HG03060 (cell line): ENCODE measurements at regions not wholly inside any gene's neighbourhood (a gene's known extent, or its start where the extent isn't known, plus 50 kb on each side); places are given as distances from the start of the nearest gene placed in this dataset.

Experiments used
- ATAC-seq: cut with Tn5 transposase; IDR thresholded peaks from one replicate; pipeline ENCODE4 v1.9.1; 2021; ENCODE audit warnings: low read depth, moderate number of reproducible peaks; ENCODE audit not compliant: unreplicated experiment

DNA sequence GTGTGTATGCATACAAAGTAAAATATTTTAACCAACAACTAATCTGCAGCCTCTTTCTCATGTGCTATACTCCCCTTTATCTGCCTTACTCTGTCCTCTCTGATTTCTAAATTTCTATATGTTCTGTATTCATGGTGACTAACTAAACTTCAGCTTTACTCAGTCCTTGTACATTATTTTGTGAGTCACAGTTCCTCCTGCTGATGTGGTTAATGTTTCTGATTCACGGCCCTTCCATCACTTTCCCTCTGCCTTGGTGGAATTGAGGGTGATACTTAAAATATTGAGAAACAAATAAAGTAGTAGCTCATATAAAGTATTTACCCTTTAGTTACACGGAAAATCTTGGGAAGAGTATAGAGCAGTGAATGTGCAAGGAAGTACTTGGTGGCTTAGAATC, 899.1 kb upstream of the ZWINT start:
- ATAC-seq = no peak

DNA sequence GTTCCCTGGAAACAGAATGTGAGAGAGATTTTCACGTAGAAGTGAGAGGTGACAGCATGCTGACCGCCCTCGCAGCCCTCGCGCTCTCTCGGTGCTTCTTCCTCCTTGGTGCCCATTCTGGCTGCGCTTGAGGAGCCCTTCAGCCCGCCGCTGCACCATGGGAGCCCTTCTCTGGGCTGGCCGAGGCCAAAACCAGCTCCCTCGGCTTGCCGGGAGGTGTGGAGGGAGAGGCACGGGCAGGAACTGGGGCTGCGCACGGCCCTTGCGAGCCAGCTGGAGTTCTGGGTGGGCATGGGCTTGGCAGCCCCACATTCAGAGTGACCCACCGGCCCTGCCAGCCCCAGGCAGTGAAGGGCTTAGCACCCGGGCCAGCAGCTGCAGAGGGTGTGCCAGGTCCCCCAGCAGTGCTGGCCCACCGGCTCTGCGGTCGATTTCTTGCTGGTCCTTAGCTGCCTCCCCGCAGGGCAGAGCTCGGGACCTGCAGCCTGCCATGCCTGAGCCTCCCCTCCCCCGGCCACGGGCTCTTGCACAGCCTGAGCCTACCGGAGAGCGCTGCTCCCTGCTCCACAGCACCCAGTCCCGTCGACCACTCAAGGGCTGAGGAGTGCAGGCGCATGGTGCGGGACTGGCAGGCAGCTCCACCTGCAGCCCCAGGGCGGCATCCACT, 888.7 kb upstream of the ZWINT start:
- ATAC-seq = no peak

DNA sequence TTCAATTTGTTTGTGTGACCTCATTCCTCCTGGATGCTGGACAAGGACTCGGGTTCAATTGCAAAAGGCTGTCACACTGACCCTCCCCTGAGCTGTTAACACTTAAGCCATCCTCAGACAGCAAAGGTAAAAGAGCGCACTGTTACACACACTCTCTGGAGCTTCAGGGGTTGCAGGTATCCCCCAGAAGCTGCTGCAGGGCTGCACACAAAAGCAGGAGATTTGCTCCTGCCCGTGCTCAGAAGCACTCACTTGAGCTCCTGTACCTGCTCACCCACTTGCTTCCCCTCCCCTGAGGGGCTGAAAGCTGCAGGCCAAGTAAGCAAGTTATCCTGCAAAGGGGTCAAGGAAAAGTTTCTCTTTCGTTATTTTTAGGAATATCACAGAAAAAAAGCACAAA, 886.2 kb upstream of the ZWINT start:
- no peak for ATAC-seq

DNA sequence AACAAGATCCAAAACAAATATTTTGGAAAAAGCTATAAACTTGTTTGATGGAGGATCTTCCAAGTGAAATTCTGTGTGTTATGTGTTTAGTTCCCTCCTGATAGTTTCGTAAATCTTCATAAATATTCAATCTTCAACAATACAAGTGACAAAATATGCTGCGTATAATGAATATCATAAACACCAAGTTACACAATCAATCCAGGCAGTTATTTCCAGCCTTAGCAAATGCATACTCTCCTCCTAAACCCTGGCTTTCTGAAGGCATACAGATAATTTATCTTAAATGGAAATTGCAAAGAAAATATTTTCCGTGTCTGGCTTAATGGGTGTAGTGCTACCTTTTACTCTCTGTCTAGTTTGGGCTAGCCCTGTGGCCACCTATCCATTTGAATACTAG, 864.9 kb upstream of the ZWINT start:
- no peak for ATAC-seq

DNA sequence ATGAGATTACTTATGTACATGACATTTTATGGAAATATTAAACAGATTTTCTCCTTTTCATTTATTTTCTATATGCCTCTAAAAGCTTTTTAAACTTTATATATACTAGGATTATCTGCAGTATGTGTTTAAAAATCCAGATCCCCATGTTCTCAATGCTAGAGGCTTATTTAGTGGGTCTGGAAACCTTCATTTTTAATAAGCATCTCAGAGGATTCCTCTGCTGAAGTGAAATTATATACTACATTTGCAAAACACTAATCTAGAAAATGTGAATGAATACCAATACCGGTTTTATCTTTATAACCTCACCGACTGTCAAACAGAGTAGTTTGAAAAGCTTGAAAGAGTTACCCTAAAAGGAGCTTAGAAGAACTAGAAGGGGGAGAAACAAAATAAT, 863.8 kb upstream of the ZWINT start:
- ATAC-seq = no peak

DNA sequence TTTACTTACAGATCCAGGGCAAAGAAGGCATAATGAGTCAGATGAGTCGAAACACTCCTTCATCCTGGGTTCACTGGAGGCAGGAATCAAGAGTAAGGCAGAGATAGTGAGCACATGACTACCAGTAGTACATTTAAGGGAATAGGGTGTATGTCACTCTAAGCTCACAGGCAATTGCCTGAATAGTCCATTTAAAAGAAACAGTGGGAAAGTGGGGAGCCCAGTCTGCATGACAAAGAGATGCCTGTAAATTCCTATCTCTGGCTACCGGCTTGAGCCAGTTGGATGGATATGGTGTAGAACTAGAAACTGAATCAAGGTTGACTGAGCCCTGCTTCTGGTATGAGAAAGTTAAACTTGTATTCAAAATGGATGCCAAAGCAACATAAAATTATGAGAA, 861.5 kb upstream of the ZWINT start:
- ATAC-seq = no peak

DNA sequence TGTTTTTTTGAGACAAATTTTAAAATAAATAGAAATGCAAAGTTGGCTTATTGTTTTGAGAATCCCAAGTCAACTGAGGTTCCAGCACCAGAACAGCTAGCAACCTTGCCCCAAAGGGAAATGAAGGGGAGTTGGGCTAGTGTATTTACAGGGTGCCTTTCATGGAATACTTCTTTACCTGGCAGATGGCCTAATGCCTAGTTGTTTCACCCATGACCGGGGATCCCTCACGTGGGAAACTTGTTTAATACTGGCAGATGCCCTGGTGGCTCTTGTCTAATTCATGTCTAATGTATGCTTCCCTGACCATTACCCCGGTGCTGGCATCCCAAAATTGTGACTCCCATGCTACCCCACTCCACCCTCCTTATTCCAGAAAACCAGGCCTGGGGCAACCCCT, 861.1 kb upstream of the ZWINT start:
- ATAC-seq = no peak

DNA sequence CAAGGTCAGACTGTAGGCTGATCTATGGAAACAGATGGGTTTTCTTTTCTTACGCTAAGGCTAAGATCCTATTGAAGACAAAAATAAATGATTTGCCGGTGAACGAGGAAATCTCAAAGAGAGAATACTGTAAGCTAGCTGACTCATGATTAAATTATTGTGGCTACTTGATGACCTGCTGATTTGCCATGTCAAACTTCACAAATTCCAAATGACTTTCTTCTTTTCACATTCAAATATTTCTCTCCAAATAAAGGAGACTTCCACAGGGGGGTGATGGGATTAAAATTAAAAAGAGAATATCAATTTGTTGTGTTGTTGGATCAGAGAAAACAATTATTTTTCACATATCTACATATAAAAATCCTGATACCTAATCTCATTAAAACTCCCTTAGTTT, 860.6 kb upstream of the ZWINT start:
- no peak for ATAC-seq

DNA sequence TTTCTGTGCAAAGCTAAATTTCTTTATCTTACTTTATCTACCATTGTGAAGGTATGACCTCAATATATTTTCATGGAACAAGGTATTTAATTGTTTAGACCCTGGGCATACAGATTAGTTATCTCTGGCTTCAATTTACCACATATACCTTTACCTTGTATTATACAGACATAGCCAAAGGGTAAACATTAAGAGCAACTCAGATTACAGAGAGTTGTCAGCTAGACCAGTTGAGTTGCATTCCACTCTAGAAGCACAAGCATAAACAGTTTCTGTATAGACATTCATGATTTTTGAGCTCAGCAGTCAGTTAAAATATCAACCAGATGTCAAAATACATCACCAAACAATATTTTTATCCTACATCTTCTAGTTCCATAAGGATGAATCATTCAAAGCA, 857.3 kb upstream of the ZWINT start:
- no peak for ATAC-seq

DNA sequence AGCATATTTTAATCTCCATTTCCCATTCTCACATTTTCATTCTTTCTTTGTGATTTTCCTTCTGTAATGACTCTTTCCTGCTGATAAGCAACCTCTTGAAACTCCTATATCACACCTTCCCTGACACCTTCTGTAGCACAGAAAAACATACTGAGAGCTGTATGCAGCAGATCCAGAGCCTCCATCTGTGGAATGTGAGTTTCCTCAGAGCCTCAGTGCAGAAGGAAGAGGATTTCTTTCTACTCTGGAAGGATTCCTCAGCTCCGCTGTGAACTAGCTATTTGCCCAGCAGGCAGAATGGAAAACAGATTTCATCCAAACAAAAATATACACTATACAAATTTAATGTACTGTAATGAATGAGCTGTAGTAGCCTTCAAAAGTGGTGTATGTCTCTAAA, 841.3 kb upstream of the ZWINT start:
- no peak for ATAC-seq

DNA sequence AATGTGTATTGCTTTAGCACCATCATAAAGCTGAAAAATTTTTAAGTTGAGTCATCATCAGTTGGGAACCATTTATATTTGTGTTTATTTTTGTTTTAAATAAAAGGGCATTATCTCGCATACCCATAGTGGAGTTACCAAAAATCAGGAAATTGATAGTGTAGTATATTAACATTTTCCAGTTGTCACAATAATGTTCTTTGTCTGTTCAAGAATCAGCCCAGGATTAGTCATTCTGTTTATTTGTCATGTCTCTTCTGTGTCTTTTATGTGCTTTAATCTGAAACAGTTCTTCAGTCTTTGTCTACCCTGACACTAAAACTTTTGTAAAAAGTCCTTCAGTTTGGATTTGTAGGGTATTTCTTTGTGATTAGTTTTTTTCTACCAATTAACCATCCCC, 827.8 kb upstream of the ZWINT start:
- no peak for ATAC-seq

DNA sequence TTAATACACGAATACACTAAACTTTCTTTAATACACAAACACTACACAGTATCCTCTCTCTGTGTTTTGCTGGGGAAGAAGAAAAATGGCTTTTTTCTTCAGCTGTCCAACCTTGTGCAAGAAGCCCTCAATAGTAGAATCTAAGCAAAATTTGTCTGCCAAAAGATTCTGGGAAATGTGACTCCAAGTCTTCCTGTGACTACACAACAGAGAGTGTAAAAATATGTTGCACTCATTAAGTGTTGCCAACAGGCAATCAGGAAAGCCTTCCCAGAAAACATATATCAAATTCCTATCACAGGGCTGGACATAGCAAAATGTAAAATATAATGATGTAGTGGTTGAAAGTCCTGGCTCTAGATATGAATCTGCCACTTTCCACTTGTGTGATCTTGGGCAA, 825.1 kb upstream of the ZWINT start:
- no peak for ATAC-seq

DNA sequence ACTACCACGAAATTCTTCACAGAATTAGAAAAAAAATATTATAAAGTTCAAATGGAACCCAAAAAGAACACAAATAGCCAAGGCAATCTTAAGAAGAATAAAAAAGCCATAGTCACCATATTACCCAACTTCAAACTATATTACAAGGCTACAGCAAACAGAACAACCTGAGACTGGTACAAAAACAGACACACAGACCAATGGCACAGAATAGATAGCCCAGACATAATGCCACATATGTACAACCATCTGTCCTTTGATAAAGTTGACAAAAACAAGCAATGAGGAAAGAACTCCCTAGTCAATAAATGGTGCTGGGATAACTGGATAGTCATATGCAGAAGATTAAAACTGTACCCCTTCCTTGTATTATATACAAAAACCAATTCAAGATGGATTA, 808.5 kb upstream of the ZWINT start:
- no peak for ATAC-seq

DNA sequence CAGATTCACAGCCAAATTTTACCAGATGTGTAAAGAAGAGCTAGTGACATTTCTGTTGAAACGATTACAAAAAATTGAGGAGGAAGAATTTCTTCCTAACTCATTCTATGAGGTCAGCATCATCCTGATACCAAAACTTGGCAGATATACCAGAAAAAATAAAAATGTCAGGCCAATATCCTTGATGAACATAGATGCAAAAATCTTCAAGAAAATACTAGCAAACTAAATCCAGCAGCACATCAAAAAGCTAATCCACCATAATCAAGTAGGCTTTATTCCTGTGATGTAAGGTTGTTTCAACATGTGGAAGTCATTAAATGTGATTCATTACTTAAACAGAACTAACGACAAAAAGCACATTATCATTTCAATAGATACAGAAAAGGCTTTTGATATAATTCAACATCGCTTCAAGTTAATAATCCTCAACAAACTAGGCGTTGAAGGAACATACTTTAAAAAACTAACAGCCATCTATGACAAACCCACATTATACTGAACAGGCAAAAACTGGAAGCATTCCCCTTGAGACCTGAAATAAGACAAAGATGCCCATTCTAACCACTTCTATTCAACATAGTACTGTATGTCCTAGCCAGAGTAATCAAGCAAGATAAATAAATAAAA, 807.7 kb upstream of the ZWINT start:
- ATAC-seq = no peak

DNA sequence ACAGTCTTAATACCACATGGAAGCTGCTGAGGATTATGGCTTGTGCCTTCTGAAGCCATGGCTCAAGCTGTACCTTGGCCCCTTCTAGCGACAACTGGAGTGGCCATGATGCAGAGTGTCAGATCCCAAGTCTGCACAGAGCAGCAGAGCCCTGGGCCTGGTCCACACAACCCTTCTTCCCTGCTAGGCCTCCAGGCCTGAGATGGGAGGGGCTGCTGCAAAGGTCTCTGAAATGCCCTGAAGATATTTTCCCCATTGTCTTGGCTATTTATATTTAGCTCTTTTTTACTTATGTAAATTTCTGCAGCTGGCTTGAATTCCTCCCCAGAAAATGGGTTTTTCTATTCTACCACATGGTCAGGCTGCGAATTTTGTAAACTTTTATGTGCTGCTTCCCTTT, 804.6 kb upstream of the ZWINT start:
- ATAC-seq = no peak

DNA sequence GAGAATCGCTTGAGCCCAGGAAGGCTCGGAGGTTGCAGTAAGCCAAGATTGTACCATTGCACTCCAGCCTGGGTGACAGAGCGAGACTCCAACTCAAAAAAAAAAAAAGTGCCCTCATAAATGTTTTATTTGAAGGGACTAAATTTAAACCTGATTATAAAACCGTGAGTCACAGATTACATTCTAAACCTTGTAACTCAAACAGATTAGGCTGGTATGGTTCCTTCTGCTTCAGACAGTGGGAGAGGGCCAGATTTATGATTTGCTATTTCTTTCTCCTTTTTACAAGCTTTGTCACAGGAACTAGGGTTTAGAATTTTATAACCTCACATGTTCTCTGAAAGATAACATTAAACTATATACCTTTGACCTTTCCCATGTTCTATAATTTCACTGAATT, 801.2 kb upstream of the ZWINT start:
- no peak for ATAC-seq

DNA sequence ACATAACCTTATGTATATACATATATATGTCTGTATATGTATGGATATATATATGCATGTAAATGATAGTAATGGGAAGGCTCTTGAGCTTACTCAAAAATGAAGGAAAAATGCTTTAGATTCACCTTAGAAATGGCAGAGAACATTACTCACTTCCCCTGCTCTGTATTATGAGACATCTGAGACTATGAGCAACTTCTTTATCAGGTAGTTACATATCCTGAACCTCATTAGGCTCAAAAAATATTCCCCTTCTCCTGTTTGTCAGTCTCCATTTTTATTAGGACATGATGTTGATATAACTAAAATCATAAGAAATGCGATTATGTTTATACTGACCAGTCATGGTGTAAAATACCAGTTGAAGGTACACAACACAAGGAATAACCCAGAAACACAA, 800.1 kb upstream of the ZWINT start:
- no peak for ATAC-seq

DNA sequence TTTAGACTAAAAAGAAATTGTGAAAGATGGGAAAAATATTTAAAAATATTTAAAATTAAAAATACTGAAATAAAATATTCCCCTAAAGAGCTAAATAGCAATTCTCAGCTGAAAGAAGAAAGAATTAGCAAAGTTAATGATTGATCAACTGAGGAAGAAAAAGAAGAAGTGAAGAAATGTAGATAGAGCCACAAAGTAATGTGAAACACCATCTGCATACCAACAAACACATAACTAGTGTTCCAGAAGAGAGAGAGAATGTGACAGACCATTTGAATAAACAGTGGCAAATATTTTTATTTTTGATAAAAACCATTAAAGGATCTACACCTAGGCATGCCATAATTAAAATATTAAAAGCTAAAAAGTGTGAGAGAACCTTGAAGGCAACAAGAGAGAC, 784.5 kb upstream of the ZWINT start:
- no peak for ATAC-seq

DNA sequence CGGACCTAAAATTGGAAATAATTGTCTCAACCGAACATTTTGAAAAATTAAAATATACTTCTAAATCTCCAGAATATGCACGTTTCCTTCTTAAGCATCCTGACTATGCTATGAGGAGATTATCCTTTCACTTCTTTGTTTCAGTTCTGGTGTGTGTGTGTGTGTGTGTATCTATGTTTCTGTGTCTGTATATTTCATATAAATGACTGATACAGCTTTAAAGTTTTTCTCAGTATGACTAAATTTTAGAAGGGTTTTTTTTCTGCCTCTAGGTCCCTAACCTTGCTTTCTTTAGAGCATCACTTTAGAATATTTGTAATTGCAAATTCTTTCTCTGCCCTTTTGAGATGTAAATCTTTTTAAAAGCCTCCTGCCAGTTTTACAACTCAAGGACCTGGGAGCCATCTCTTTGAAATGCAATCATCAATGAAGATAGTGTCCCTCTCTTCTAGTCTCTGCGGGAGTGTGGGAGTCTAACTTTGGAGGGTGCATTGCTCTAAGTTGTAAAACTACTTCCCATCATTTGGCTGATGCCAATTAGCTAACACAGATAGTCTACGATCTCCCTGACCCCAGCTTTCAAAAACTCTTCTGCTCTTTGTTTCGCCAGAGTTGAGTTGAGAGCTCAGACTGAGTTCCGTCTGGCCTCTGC, 782.0 kb upstream of the ZWINT start:
- no peak for ATAC-seq

DNA sequence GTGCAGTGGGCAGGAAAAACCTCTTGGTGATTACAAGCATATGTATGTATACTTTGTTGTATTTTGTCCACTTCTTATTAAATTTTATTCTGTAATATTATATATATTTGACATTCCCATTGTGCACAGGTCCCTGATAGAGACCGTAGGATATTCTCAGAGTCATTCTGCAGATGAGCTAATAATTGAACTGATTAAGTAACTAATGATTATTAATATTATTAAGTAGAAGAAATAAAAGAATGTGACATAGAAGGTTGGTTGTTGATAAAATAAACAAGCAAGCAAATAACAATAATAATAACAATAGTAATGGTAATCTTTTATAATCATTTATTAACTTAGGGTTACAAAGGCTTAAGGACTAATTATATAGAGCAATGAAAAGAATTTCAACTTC, 780.6 kb upstream of the ZWINT start:
- ATAC-seq = no peak

DNA sequence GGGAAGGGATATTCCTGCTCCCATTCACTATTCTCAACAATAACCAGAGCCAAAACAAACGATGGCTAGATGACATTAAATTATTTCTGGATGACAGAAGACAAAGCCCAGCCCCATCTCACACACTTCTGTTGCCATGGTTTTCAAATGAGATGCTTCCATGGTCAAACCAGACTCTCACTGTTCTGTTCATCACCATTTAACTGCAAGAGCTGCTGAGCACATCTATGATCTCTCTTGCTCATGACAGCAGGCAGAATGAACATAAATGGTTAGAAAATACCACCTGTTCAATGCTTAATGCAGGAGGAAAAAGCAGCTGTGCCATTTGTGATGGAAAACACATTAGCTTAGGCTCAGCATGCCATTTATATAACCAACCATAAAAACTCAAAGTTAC, 758.6 kb upstream of the ZWINT start:
- no peak for ATAC-seq

DNA sequence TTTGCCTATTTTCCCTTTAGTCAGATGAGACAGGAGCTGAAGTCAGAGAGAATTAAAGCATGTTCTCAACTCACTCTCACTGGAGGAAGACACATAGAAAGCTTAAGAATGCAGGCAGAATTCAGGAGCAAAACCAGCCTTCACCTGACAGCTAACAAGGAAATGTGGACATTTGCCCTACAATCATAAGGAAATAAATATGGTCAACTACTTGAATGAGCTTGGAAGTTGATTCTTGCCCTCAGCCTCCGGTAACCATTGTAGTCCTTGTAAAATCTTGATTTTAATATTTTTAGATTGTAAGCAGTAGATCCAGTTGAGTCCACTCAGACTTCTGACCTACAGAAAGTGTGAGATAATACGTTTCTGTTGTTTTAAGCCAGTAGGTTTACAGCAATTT, 752.5 kb upstream of the ZWINT start:
- ATAC-seq = no peak
